Activated T-cell treated with anti-CD3 and anti-CD28 coated beads, Interleukin-2, amount 50 U/mL, for 72 hours (primary cell): ENCODE measurements at regions not wholly inside any gene's neighbourhood (a gene's known extent, or its start where the extent isn't known, plus 50 kb on each side); places are given as distances from the start of the nearest gene placed in this dataset.
"Not testable (repeated sequence)": the region's sequence is repeated elsewhere in the genome, so short reads cannot be mapped to it uniquely, and the experiment has no call there.

Experiments used
- ATAC-seq, 2 donors: fragments of 150-1000 bp; cut with Tn5 transposase; replicated peaks in 1 of 2; 2 replicates each; pipeline ENCODE4 v1.10.0; 2021; ENCODE audit warnings: moderate library complexity in 2 of 2, mild to moderate bottlenecking in 1 of 2
- DNase-seq, 2 donors: peaks; one replicate each; pipeline ENCODE4 v3.0.0; 2021 to 2022; ENCODE audit warnings: mixed read lengths in 1 of 2
- H3K27ac Mint-ChIP-seq: one replicate; pipeline ENCODE4 v1.8.0; 2022; ENCODE audit warnings: mild to moderate bottlenecking, moderate library complexity, mixed read lengths
- H3K27me3 Mint-ChIP-seq: one replicate; pipeline ENCODE4 v1.8.0; 2022; ENCODE audit warnings: low read depth, mixed read lengths
- H3K36me3 Mint-ChIP-seq, 2 donors: one replicate each; pipeline ENCODE4 v1.8.0; 2022; ENCODE audit warnings: mixed read lengths in 2 of 2, mild to moderate bottlenecking in 1 of 2; ENCODE audit not compliant: insufficient read depth in 2 of 2
- H3K4me1 Mint-ChIP-seq: one replicate; pipeline ENCODE4 v1.8.0; 2022; ENCODE audit warnings: low read depth, mixed read lengths
- H3K4me3 Mint-ChIP-seq, 2 donors: one replicate each; pipeline ENCODE4 v1.8.0; 2022; ENCODE audit warnings: mild to moderate bottlenecking in 2 of 2, mixed read lengths in 2 of 2, moderate library complexity in 2 of 2
- H3K9me3 Mint-ChIP-seq, 2 donors: one replicate each; pipeline ENCODE4 v1.8.0; 2022; ENCODE audit warnings: mixed read lengths in 2 of 2

DNA sequence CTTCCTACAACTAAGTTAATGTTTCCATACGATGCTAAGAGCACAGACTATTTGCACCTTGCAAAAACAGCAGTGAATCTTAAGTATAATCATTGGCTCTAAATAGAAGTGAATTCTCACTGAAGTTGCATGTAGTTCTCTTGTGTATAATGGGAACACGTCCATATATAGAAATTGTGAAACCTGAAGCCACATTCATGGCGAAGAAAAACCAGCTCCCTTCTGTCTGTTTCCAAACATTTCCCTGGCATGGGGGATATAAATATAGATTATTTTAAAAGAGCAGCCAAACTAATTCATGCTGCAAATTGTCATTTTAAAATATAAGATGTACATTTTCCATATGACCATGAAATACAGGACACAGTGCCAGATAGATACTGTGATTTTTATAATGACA, 71.1 kb downstream of the TRAM1L1 start:
- H3K4me1 Mint-ChIP-seq: no peaks in the 10 kb centered on the region
- no peak overlapping the region for H3K4me3 Mint-ChIP-seq

DNA sequence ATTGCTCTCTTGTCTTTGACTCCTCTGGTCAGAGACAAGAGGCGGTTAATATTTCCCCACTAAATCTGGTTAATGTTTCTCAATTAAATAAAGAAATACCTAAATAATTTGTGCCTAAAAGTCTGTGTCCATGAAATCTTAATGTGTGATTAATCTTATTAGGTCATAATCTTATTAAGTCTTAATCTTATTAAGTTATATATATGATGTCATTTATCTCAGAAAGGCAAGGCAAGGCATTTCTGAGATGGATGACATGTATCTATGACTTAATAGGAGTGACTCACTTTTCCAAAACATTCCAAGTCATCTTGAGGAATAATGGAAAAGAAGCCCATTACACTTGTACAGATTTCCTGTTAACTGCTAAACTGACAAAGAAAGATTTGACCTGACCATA, 74.7 kb downstream of the TRAM1L1 start:
- Mint-ChIP-seq H3K36me3 (no peaks in the 10 kb centered on the region), H3K4me1 (no peaks in the 10 kb centered on the region), H3K9me3 (peaks cover 4 to 7% of the 10 kb centered on the region in 2 donors), H3K4me3 (no peak overlapping the region), H3K27me3 (no peaks in the 10 kb centered on the region), H3K27ac (no peak overlapping the region)
- no peak for DNase-seq
- ATAC-seq: no peak

More for the DNA sequence above, 71.1 kb downstream of the TRAM1L1 start:
- DNase-seq (no peak), ATAC-seq (no peak)
- H3K36me3 Mint-ChIP-seq: no peaks in the 10 kb centered on the region
- no peak overlapping the region for H3K27ac Mint-ChIP-seq
- H3K9me3 Mint-ChIP-seq: peaks cover 1 to 2% of the 10 kb centered on the region in 2 donors
- H3K27me3 Mint-ChIP-seq: no peaks in the 10 kb centered on the region

DNA sequence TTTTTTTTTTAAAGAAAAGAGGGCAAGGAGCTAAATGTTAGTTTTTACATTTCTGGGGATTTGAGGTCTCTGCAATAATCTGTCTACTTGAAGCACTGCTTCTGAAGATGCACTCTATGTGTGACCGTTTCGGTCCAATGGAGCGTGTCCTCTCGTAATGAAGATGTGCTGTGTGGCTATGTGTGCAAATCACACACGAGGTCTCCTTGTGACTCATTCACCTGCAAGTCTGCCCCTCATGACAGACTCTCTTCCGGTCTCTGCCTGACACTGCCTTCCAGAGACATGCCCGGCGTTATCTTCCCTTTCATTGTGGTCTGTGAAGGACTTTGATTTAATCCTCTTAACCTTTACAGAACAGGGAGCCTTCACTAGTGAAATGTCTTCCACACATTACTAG, 84.3 kb downstream of the TRAM1L1 start:
- DNase-seq (no peak), ATAC-seq (no peak)
- Mint-ChIP-seq H3K27me3 (no peaks in the 10 kb centered on the region), H3K4me3 (no peak overlapping the region), H3K36me3 (no peaks in the 10 kb centered on the region), H3K27ac (no peak overlapping the region), H3K4me1 (no peaks in the 10 kb centered on the region), H3K9me3 (no peaks in the 10 kb centered on the region)

DNA sequence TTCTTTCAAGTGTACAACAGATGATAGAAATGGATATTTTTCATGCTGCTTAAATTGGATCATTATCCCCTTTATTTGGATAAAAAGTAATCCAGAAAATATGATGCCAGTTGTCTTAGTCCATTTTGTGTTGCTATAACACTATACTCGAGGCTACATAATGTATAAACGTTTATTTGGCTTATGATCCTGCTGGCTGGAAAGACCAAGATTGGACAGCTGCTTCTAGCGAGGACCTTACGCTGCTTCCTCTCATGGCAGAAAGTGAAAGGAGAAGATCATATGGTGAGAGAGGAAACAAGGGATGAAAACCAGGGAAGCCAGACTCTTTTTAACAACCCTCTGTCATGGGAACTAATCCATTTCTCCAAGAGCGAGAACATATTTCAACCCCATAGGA, 102.7 kb downstream of the TRAM1L1 start:
- DNase-seq (no peak), ATAC-seq (no peak)
- Mint-ChIP-seq H3K27ac (no peak overlapping the region), H3K27me3 (no peaks in the 10 kb centered on the region), H3K36me3 (no peaks in the 10 kb centered on the region), H3K9me3 (peaks cover 0 to 2% of the 10 kb centered on the region in 2 donors), H3K4me1 (no peaks in the 10 kb centered on the region), H3K4me3 (no peak overlapping the region)

DNA sequence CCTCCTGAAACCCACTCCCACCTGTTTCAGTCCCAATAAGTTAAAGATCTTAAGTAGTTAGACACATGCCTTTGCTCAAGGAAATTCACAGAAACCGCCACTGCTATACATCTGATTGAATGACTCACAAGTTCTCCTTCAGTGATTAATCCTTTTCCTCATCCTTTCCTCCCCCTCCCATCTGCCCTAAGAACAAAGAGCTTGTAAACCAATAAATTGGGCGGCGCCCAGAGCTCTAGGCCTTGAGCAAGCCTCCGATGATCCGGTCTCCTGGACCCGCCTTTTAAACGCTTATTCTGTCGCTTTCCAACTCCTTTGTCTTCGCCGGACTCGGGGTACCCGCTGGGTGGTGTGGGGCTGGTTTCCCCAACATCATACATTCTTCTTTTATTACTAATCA, 104.9 kb downstream of the TRAM1L1 start:
- H3K4me1 Mint-ChIP-seq, H3K27me3 Mint-ChIP-seq, H3K36me3 Mint-ChIP-seq, ATAC-seq, H3K4me3 Mint-ChIP-seq, DNase-seq, H3K27ac Mint-ChIP-seq, H3K9me3 Mint-ChIP-seq: not testable (repeated sequence)

DNA sequence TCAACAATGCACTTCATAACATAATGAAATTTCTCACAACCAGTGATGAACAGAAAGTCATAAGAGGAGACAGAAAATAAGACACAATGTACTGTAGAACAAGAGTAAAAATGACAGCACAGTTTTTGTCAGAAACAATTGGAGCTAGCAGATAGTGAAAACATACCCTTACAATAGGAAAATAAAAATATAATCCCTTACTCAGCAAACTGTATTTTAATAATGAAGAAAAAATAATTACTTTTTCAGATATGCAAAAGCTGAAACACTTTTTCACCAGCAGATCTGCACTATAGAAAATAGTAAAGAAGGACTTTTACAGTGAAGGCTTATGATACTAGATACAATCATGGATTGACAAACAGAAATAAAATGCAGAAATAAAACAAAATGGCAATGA, 126.3 kb downstream of the TRAM1L1 start:
- H3K4me3 Mint-ChIP-seq: no peak overlapping the region
- no peak for ATAC-seq
- no peaks in the 10 kb centered on the region for H3K27me3 Mint-ChIP-seq

DNA sequence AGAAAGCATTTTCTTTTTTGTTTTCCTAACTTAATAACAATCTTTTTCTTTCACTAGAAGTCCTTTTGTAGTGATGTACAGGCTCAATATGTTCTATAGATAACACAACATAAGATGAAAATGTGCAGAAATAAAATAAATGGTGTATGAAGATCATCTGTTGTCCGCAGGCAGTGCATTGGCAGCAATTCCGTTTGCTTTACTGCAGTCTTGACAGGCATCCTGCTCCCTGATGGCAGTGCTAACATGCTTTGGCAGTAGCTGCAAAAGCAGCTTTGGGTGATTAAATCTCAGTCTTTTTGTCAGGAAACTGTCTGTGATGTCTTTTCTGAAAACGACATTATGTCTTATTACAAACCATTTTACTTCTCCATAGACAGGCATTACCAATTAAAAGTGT, 131.4 kb downstream of the TRAM1L1 start:
- Mint-ChIP-seq H3K27ac (no peak overlapping the region), H3K27me3 (no peaks in the 10 kb centered on the region), H3K36me3 (no peaks in the 10 kb centered on the region), H3K4me1 (no peaks in the 10 kb centered on the region), H3K4me3 (no peak overlapping the region), H3K9me3 (no peaks in the 10 kb centered on the region)
- no peak for ATAC-seq
- no peak for DNase-seq

More for the DNA sequence above, 126.3 kb downstream of the TRAM1L1 start:
- Mint-ChIP-seq H3K27ac (no peak overlapping the region), H3K36me3 (no peaks in the 10 kb centered on the region), H3K4me1 (no peaks in the 10 kb centered on the region), H3K9me3 (peaks cover 0 to 4% of the 10 kb centered on the region in 2 donors)
- DNase-seq: no peak

DNA sequence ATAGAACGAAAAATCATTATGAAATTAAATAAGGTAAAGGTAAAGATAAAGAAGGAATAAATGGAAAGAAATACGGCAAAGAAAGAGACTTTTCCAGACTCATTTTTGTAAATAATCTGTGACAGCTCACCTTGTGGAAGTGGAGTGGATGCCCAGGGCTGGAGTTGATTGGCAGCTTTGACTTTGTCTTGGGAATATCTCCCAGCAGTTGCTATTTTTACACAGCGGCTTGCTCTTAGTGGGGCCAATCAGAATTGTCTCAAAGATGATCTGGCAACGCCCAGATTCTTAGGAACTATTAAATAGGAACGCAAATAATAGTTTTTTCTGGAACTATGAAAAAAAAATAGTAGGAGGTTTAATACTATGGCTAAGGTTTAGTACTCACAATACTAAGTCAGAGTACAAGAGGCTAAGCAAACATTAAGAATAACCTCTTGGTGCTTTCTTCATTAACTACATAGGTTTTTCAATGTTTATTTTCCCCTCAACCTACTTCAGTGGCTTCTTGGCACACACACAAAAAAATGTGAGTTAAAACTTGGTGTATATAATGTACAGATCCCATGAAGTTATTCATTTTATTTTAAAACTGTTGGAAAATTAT, 132.7 kb downstream of the TRAM1L1 start:
- H3K27ac Mint-ChIP-seq: no peak overlapping the region
- no peaks in the 10 kb centered on the region for H3K4me1 Mint-ChIP-seq
- H3K36me3 Mint-ChIP-seq: no peaks in the 10 kb centered on the region
- DNase-seq (no peak), ATAC-seq (no peak)
- no peaks in the 10 kb centered on the region for H3K9me3 Mint-ChIP-seq
- no peak overlapping the region for H3K4me3 Mint-ChIP-seq
- H3K27me3 Mint-ChIP-seq: no peaks in the 10 kb centered on the region

DNA sequence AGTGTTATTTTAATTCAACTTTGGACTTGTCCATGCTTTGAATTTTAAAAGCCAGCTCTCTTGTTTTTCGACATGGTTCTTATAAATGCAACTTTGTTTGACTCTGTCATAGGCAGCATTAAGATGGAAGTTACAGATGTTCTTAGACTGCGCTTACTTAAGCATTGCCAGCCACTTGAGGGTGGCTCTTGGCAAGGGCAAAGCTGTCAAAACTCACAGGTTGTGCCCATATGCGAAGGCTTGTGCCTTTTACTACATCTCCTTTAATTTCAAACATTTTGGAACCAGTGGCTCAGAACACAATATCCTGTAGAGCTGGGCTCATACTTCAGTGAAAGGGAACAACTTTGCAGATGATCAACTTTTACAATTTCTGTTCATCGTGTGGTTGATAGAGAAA, 135.5 kb downstream of the TRAM1L1 start:
- no peak for DNase-seq
- no peaks in the 10 kb centered on the region for H3K36me3 Mint-ChIP-seq
- H3K4me1 Mint-ChIP-seq: no peaks in the 10 kb centered on the region
- ATAC-seq: no peak
- no peak overlapping the region for H3K4me3 Mint-ChIP-seq
- no peaks in the 10 kb centered on the region for H3K9me3 Mint-ChIP-seq
- no peak overlapping the region for H3K27ac Mint-ChIP-seq
- H3K27me3 Mint-ChIP-seq: no peaks in the 10 kb centered on the region

DNA sequence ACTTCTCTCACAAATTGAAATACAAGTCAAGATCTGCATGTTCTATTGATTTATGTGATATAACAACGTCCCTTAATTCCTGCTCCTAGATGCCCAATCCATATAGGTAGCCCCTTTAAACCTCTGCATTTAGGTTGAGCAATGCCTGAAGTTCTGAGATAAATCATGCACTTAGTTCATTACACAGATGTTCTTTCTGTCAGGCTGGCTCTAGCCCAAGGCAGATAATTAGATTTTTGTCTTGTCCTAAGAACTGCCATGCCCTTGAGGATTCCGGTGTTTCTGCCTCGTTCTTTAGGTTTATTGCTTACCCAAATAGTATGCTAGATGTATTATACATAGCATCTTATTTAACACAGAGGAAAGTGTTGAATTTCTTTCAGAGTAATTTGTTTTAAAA, 143.1 kb downstream of the TRAM1L1 start:
- H3K9me3 Mint-ChIP-seq: peaks cover 0 to 5% of the 10 kb centered on the region in 2 donors
- no peak for ATAC-seq
- H3K27ac Mint-ChIP-seq: no peak overlapping the region
- H3K27me3 Mint-ChIP-seq: no peaks in the 10 kb centered on the region
- no peak overlapping the region for H3K4me3 Mint-ChIP-seq
- no peak for DNase-seq
- no peaks in the 10 kb centered on the region for H3K36me3 Mint-ChIP-seq
- no peaks in the 10 kb centered on the region for H3K4me1 Mint-ChIP-seq

DNA sequence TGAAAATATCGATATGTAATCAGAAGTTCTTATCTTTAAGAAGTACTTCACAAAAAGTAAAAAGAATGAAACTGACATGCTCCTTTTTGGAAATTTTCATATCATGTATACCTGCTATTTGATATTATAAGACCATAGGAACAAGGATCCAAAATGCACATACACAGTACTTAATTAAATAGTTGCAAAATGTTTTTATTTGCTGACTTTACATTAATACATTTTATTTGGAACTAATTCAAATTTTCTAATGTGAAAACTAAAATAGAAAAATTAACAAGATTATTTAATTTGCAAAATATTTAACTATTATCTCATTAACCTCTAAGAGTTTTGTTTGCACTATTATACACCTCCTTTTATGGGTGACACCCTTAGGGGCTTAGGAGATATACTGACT, 155.0 kb downstream of the TRAM1L1 start:
- H3K4me3 Mint-ChIP-seq: no peak overlapping the region
- ATAC-seq: no peak
- no peak for DNase-seq
- no peaks in the 10 kb centered on the region for H3K9me3 Mint-ChIP-seq
- H3K4me1 Mint-ChIP-seq: no peaks in the 10 kb centered on the region
- H3K27ac Mint-ChIP-seq: no peak overlapping the region
- H3K27me3 Mint-ChIP-seq: no peaks in the 10 kb centered on the region
- no peaks in the 10 kb centered on the region for H3K36me3 Mint-ChIP-seq

DNA sequence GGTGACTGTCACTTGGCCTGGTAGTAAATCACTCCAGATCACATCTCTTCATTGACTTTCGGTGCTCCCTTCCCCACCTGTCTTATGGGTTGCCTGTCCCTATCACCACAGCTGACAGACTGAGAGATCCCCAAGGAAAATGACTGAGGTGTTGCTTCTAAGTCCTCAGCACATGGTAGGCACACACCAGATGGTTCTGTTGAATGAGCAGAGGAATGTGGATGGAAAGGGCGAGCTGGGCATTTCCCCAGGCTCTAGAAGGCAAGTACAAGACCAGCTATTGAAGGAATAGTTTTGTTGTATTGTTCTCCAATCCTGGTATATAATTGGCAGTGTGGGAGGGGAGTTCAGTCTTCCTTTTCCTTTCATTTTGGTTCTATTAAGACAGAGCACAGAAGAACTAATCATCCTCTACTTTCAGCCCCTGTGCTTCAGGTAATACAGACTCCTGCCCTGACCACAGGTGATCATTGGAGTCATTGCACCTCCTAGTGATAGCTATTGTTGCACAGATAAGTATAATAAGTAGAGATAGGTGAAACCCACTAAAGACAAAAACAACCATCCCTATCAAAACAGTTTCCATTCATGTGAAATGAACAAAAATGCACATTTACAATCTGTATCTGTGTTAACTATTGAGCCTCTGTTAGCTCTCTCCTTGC, 158.6 kb downstream of the TRAM1L1 start:
- no peak overlapping the region for H3K4me3 Mint-ChIP-seq
- no peaks in the 10 kb centered on the region for H3K27me3 Mint-ChIP-seq
- no peak for ATAC-seq
- no peak for DNase-seq
- H3K36me3 Mint-ChIP-seq: no peaks in the 10 kb centered on the region
- no peaks in the 10 kb centered on the region for H3K4me1 Mint-ChIP-seq
- H3K9me3 Mint-ChIP-seq: peaks cover 0 to 1% of the 10 kb centered on the region in 2 donors
- no peak overlapping the region for H3K27ac Mint-ChIP-seq

DNA sequence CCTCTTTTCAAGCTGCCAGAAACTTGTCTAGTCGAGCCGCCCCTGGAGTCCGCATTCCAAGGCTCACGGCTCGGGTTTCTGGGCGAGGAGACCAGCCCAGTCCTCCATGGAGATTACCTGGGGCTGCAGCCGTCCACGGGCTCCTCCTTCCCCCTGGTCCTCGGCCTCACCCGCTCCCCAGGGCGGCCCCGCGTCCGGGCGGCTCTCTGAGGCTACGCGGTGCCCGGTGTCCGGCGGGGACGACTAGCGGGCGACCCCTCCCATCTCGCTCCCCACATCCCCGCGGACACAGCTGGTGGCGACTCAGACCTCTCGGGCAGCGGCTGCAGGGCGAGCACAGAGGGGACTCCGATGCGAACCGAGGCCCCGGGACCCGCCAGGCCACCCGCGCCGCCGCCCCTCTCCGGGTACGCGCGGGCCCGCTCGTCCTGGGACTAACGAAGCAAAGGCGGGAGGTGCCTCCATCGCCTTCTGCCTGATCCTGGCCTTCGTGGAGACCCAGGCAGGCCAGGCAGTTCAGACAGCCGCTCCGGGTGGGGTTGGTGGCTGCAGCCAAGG, 159.4 kb downstream of the TRAM1L1 start:
- no peak for DNase-seq
- Mint-ChIP-seq H3K4me1 (no peaks in the 10 kb centered on the region), H3K9me3 (peaks cover 1 to 5% of the 10 kb centered on the region in 2 donors), H3K27me3 (no peaks in the 10 kb centered on the region), H3K4me3 (no peak overlapping the region), H3K36me3 (no peaks in the 10 kb centered on the region), H3K27ac (no peak overlapping the region)
- no peak for ATAC-seq

DNA sequence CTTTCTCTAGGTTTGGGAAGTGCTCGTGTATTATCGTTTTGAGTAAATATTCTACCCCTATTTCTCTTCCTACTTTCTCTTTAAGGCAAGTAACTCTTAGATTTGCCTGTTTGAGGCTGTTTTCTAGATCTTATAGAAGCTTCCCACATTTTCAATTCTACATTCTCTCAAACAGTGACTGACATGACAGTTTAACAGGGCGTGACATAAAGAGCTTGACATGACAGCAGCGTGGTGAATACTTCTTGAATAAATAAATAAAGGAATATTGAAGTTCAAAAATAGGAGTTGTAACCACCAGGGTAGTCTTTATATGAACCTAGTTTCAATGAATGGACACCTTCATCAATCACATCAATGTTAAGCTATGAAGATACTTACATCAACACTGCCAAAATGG, 162.0 kb downstream of the TRAM1L1 start:
- H3K27me3 Mint-ChIP-seq: no peaks in the 10 kb centered on the region
- no peaks in the 10 kb centered on the region for H3K4me1 Mint-ChIP-seq
- DNase-seq (no peak), ATAC-seq (no peak)
- no peak overlapping the region for H3K4me3 Mint-ChIP-seq
- H3K27ac Mint-ChIP-seq: no peak overlapping the region
- H3K36me3 Mint-ChIP-seq: peaks cover 0 to 2% of the 10 kb centered on the region in 2 donors
- peaks cover 6 to 9% of the 10 kb centered on the region in 2 donors for H3K9me3 Mint-ChIP-seq
